NCI-H510A treated with DMSO at 0.1 percent for 48 hours (cell line): ENCODE measurements at regions not wholly inside any gene's neighbourhood (a gene's known extent, or its start where the extent isn't known, plus 50 kb on each side); places are given as distances from the start of the nearest gene placed in this dataset.
"Not testable (repeated sequence)": the region's sequence is repeated elsewhere in the genome, so short reads cannot be mapped to it uniquely, and the experiment has no call there.

Experiments
- DNase-seq: peaks from one replicate; lab custom pipeline; 2025; lab: John Stamatoyannopoulos, UW

GRCh38 chr10:63920926-63921325 lies 399.7 kb downstream of the REEP3 start:
- DNase-seq = no peak

GRCh38 chr10:63921908-63922467 lies 400.8 kb downstream of the REEP3 start:
- DNase-seq = no peak

- no peak for DNase-seq
Observed at GRCh38 chr10:63922468-63923284, 401.5 kb downstream of the REEP3 start.

- DNase-seq = peak; percentile 25
Observed at GRCh38 chr10:63929831-63930467, 408.7 kb downstream of the REEP3 start.

- DNase-seq = no peak
Observed at GRCh38 chr10:63930584-63930983, 409.4 kb downstream of the REEP3 start.

- no peak for DNase-seq
Observed at GRCh38 chr10:63935705-63936104, 414.5 kb downstream of the REEP3 start.

- DNase-seq = no peak
Observed at GRCh38 chr10:63940277-63940922, 419.2 kb downstream of the REEP3 start.

- no peak for DNase-seq
Observed at GRCh38 chr10:63964406-63964805, 443.2 kb downstream of the REEP3 start.

- DNase-seq = no peak
Observed at GRCh38 chr10:63965846-63966245, 444.6 kb downstream of the REEP3 start.

- DNase-seq = no peak
Observed at GRCh38 chr10:63972949-63973827, 452.0 kb downstream of the REEP3 start.

- DNase-seq = peak; percentile 0
Observed at GRCh38 chr10:63976538-63976937, 455.3 kb downstream of the REEP3 start.

GRCh38 chr10:63977329-63977923 lies 456.2 kb downstream of the REEP3 start:
- peak; percentile 5 for DNase-seq

- not testable (repeated sequence) for DNase-seq
Observed at GRCh38 chr10:63980870-63981269, 459.7 kb downstream of the REEP3 start.

- not testable (repeated sequence) for DNase-seq
Observed at GRCh38 chr10:63984061-63984460, 462.9 kb downstream of the REEP3 start.

- DNase-seq = no peak
Observed at GRCh38 chr10:63986536-63986935, 465.3 kb downstream of the REEP3 start.

- no peak for DNase-seq
Observed at GRCh38 chr10:63987212-63987611, 466.0 kb downstream of the REEP3 start.

- no peak for DNase-seq
Observed at GRCh38 chr10:63994371-63994770, 473.2 kb downstream of the REEP3 start.

GRCh38 chr10:64007157-64007556 lies 486.0 kb downstream of the REEP3 start:
- DNase-seq = no peak

- DNase-seq = no peak
Observed at GRCh38 chr10:64010711-64011110, 489.5 kb downstream of the REEP3 start.

GRCh38 chr10:64011912-64012714 lies 490.9 kb downstream of the REEP3 start:
- no peak for DNase-seq
